GM19239 (cell line): ENCODE measurements at regions not wholly inside any gene's neighbourhood (a gene's known extent, or its start where the extent isn't known, plus 50 kb on each side); places are given as distances from the start of the nearest gene placed in this dataset.

Experiments
- DNase-seq: peaks from one replicate; pipeline ENCODE4 v3.0.0; 2011; ENCODE audit warnings: low spot score; ENCODE audit not compliant: insufficient read length
- FAIRE-seq: peaks from 2 replicates; lab custom pipeline; 2011; peaks lifted over from hg19 to GRCh38; lab: Jason Lieb, UNC

- no peak for DNase-seq
- FAIRE-seq: no peak
Observed at GRCh38 chr3:36232797-36233489, 147.4 kb upstream of the STAC start.

- DNase-seq (no peak), FAIRE-seq (no peak)
Observed at GRCh38 chr3:36244728-36245127, 135.6 kb upstream of the STAC start.

- no peak for DNase-seq
- no peak for FAIRE-seq
Observed at GRCh38 chr3:36248374-36248773, 131.9 kb upstream of the STAC start.

GRCh38 chr3:36250191-36250590, 130.1 kb upstream of the STAC start:
- DNase-seq (no peak), FAIRE-seq (no peak)

GRCh38 chr3:36257158-36257852, 123.0 kb upstream of the STAC start:
- FAIRE-seq (no peak), DNase-seq (no peak)

- FAIRE-seq: no peak
- no peak for DNase-seq
Observed at GRCh38 chr3:36258421-36258820, 121.9 kb upstream of the STAC start.

GRCh38 chr3:36259580-36259979, 120.7 kb upstream of the STAC start:
- DNase-seq (no peak), FAIRE-seq (no peak)

- FAIRE-seq (no peak), DNase-seq (no peak)
Observed at GRCh38 chr3:36269274-36269673, 111.0 kb upstream of the STAC start.

GRCh38 chr3:36282766-36283165, 97.5 kb upstream of the STAC start:
- FAIRE-seq: no peak
- DNase-seq: no peak

- DNase-seq (no peak), FAIRE-seq (no peak)
Observed at GRCh38 chr3:36295296-36295695, 85.0 kb upstream of the STAC start.

- FAIRE-seq (no peak), DNase-seq (no peak)
Observed at GRCh38 chr3:36297195-36297594, 83.1 kb upstream of the STAC start.

GRCh38 chr3:36298188-36298587, 82.1 kb upstream of the STAC start:
- no peak for FAIRE-seq
- DNase-seq: no peak

GRCh38 chr3:36302158-36302509, 78.2 kb upstream of the STAC start:
- no peak for DNase-seq

GRCh38 chr3:36302626-36303025, 77.7 kb upstream of the STAC start:
- no peak for FAIRE-seq
- DNase-seq: no peak

More at GRCh38 chr3:36302158-36302509, 78.2 kb upstream of the STAC start:
- no peak for FAIRE-seq

- FAIRE-seq: no peak
- no peak for DNase-seq
Observed at GRCh38 chr3:36303286-36303685, 77.0 kb upstream of the STAC start.

GRCh38 chr3:36305929-36306520, 74.3 kb upstream of the STAC start:
- DNase-seq: no peak
- no peak for FAIRE-seq

GRCh38 chr3:36309092-36309491, 71.2 kb upstream of the STAC start:
- FAIRE-seq (no peak), DNase-seq (no peak)

GRCh38 chr3:36312351-36312750, 68.0 kb upstream of the STAC start:
- DNase-seq (no peak), FAIRE-seq (no peak)

GRCh38 chr3:36317915-36318314, 62.4 kb upstream of the STAC start:
- no peak for FAIRE-seq

GRCh38 chr3:36318621-36319200, 61.6 kb upstream of the STAC start:
- FAIRE-seq: no peak
- DNase-seq: no peak

More at GRCh38 chr3:36317915-36318314, 62.4 kb upstream of the STAC start:
- DNase-seq: no peak

GRCh38 chr3:36319680-36320079, 60.6 kb upstream of the STAC start:
- DNase-seq (no peak), FAIRE-seq (no peak)
